ENCODE measurements at regions not wholly inside any gene's neighbourhood (a gene's known extent, or its start where the extent isn't known, plus 50 kb on each side); places are given as distances from the start of the nearest gene placed in this dataset.

DNA sequence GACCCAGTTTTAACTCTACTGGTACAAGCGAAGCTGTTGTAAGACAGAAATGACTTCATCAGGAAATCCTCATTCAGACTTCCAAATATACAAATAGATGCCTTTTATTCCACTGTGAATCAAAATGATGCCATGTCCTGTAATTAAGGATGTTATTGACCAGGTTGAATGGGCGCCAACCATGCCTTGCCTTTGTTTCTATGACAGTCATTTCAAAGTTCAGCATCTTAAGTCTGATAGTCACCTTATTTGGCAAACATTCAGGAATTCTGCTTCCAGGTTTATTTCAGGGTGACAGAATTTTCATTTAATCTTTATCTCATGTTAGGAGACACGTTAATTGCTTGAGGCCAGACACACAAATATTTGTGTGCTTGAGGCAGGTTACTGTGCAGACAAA lies 592.8 kb upstream of the JAG1 start (continued):
- TF ChIP-seq, protein P1, sequence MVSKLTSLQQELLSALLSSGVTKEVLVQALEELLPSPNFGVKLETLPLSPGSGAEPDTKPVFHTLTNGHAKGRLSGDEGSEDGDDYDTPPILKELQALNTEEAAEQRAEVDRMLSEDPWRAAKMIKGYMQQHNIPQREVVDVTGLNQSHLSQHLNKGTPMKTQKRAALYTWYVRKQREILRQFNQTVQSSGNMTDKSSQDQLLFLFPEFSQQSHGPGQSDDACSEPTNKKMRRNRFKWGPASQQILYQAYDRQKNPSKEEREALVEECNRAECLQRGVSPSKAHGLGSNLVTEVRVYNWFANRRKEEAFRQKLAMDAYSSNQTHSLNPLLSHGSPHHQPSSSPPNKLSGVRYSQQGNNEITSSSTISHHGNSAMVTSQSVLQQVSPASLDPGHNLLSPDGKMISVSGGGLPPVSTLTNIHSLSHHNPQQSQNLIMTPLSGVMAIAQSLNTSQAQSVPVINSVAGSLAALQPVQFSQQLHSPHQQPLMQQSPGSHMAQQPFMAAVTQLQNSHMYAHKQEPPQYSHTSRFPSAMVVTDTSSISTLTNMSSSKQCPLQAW (CRISPR knock-in tag; IDR thresholded peaks at IDR 0.05), result no peak
- TF ChIP-seq RXRA (CRISPR knock-in tag; IDR thresholded peaks at IDR 0.05), result no peak
- no peak for TF ChIP-seq TCF12 (IDR thresholded peaks at IDR 0.05)
- no peak for TF ChIP-seq TCF12 (CRISPR knock-in tag; IDR thresholded peaks at IDR 0.05)

DNA sequence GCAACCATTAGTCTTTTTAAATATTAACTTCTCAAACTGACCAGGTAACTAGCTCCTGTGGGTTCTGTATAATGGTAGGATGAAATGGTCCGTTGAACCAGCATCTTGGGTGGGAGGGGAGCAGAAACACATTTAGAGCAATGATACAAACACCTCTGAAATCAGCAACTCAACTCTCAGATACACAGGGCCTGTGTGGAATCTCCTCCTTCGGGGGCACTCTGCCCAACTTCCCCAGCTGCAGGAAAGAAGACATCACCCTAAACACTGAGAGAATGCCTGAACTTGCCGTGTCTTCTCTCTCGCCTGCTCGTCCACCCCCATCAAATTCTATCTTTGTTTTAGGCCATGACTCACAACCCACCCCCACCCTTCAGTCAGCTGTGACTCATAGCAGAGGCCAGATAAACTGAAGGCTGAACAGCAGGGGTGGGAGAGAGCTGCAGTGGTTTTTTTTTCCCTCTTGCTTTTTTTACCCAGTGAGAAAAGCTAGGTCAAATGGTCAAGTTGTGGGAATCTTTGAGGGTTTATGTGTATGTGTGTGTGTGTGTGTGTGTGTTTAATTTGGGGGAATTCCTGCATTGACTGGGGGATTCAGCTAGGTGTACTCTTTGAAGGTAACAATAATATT lies 593.4 kb upstream of the JAG1 start:
- 0% methylated on average over 5 of the region's 5 CpGs for WGBS (ENCODE audit: low lambda C conversion rate)
- Histone ChIP-seq H2AFZ (ENCODE audit: low read length) (no peak overlapping the region), H3K4me3 (replicated peaks in 1 of 3; ENCODE audit: insufficient read depth in 1 of 3, low read depth in 2 of 3, low read length in 3 of 3) (no peak overlapping the region), H3K27ac (ENCODE audit: extremely low read length, insufficient read depth, low read length) (no peak overlapping the region), H3K9me3 (ENCODE audit: low read length) (no peaks in the 10 kb centered on the region), H3K9ac (ENCODE audit: insufficient read depth, low read depth, low read length) (no peak overlapping the region), H3K4me2 (ENCODE audit: low read depth, low read length) (no peak overlapping the region; the same call in 1 of the 2 replicates), H3K4me1 (ENCODE audit: insufficient read depth, low read length) (peaks cover 14% of the 10 kb centered on the region), H4K20me1 (ENCODE audit: insufficient read depth, low read length) (no peaks in the 10 kb centered on the region), H3K36me3 (replicated peaks in 1 of 2; ENCODE audit: control insufficient read depth in 1 of 2, insufficient read depth in 2 of 2, low read length in 2 of 2) (no peaks in the 10 kb centered on the region), H3K27me3 (ENCODE audit: control insufficient read depth in 1 of 2, insufficient read depth in 2 of 2, low read length in 2 of 2) (peaks cover 0 to 6% of the 10 kb centered on the region in 2 experiments; a peak in 1 of 5 replicates), H3K79me2 (ENCODE audit: insufficient read depth, low read length) (no peaks in the 10 kb centered on the region)
- ChIA-PET CTCF (ENCODE audit: low intra/inter-chr PET ratio, low total read pairs) (no interaction called here), POLR2A (interaction anchor here (1.3 to 1.7 kb wide), 3 partner anchors 593 to 833 kb away, joined by 4 to 6 read pairs (median 4); partner anchors contain the start of gene MKKS)
- intact Hi-C loops (cut with micrococcal nuclease; ENCODE audit: unreplicated experiment) (loop anchor here (1.0 kb wide), 1 partner anchor 596 kb away; no protein-coding TSS in a partner anchor), in situ Hi-C loops (cut with HindIII; ENCODE audit: extremely low pct_ligation_motif_present, low pct_unique_long_range_greater_than_20kb) (no loop called here)
- DNase-seq (ENCODE audit: low spot score) (peak; percentile 79), ATAC-seq (peak; percentile 78), FAIRE-seq (peak; percentile 66)
- BruUV-seq (replicated peaks), result no TSS peak
- TF ChIP-seq ZNF644 (CRISPR knock-in tag; IDR thresholded peaks at IDR 0.05; ENCODE audit: low read depth) (peak; percentile 64; the same call in 1 of the 2 replicates), RARA (CRISPR knock-in tag; IDR thresholded peaks at IDR 0.05) (peak; percentile 49), DNMT3B (CRISPR knock-in tag; conservative IDR thresholded peaks at IDR 0.05) (0 out of 2 replicates have a peak, but pooled peaks have one; percentile 60), KLF16 (CRISPR knock-in tag; IDR thresholded peaks at IDR 0.05) (0 out of 4 replicates have a peak, but pooled peaks of 1 of the 2 experiments have one; percentile 27), FOSL2 (CRISPR knock-in tag; IDR thresholded peaks at IDR 0.05) (peak; percentile 99), SP1 (IDR thresholded peaks at IDR 0.05) (no peak), SP1 (CRISPR knock-in tag; IDR thresholded peaks at IDR 0.05) (no peak)
- TF ChIP-seq, protein P2, sequence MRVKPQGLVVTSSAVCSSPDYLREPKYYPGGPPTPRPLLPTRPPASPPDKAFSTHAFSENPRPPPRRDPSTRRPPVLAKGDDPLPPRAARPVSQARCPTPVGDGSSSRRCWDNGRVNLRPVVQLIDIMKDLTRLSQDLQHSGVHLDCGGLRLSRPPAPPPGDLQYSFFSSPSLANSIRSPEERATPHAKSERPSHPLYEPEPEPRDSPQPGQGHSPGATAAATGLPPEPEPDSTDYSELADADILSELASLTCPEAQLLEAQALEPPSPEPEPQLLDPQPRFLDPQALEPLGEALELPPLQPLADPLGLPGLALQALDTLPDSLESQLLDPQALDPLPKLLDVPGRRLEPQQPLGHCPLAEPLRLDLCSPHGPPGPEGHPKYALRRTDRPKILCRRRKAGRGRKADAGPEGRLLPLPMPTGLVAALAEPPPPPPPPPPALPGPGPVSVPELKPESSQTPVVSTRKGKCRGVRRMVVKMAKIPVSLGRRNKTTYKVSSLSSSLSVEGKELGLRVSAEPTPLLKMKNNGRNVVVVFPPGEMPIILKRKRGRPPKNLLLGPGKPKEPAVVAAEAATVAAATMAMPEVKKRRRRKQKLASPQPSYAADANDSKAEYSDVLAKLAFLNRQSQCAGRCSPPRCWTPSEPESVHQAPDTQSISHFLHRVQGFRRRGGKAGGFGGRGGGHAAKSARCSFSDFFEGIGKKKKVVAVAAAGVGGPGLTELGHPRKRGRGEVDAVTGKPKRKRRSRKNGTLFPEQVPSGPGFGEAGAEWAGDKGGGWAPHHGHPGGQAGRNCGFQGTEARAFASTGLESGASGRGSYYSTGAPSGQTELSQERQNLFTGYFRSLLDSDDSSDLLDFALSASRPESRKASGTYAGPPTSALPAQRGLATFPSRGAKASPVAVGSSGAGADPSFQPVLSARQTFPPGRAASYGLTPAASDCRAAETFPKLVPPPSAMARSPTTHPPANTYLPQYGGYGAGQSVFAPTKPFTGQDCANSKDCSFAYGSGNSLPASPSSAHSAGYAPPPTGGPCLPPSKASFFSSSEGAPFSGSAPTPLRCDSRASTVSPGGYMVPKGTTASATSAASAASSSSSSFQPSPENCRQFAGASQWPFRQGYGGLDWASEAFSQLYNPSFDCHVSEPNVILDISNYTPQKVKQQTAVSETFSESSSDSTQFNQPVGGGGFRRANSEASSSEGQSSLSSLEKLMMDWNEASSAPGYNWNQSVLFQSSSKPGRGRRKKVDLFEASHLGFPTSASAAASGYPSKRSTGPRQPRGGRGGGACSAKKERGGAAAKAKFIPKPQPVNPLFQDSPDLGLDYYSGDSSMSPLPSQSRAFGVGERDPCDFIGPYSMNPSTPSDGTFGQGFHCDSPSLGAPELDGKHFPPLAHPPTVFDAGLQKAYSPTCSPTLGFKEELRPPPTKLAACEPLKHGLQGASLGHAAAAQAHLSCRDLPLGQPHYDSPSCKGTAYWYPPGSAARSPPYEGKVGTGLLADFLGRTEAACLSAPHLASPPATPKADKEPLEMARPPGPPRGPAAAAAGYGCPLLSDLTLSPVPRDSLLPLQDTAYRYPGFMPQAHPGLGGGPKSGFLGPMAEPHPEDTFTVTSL (CRISPR knock-in tag; IDR thresholded peaks at IDR 0.05; ENCODE audit: borderline replicate concordance), result peak; percentile 23; the same call in 1 of the 2 replicates
- TF ChIP-seq, protein P3, sequence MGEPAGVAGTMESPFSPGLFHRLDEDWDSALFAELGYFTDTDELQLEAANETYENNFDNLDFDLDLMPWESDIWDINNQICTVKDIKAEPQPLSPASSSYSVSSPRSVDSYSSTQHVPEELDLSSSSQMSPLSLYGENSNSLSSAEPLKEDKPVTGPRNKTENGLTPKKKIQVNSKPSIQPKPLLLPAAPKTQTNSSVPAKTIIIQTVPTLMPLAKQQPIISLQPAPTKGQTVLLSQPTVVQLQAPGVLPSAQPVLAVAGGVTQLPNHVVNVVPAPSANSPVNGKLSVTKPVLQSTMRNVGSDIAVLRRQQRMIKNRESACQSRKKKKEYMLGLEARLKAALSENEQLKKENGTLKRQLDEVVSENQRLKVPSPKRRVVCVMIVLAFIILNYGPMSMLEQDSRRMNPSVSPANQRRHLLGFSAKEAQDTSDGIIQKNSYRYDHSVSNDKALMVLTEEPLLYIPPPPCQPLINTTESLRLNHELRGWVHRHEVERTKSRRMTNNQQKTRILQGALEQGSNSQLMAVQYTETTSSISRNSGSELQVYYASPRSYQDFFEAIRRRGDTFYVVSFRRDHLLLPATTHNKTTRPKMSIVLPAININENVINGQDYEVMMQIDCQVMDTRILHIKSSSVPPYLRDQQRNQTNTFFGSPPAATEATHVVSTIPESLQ (CRISPR knock-in tag; conservative IDR thresholded peaks at IDR 0.05), result no peak
- TF ChIP-seq, protein P4, sequence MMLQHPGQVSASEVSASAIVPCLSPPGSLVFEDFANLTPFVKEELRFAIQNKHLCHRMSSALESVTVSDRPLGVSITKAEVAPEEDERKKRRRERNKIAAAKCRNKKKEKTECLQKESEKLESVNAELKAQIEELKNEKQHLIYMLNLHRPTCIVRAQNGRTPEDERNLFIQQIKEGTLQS (CRISPR knock-in tag; IDR thresholded peaks at IDR 0.05), result peak; percentile 88
